Activated CD4-positive, alpha-beta T cell treated with anti-CD3 and anti-CD28 coated beads, Interleukin-2, amount 10 ng/mL, durations not matched to agents 7 days and 5 days (primary cell): ENCODE measurements at regions not wholly inside any gene's neighbourhood (a gene's known extent, or its start where the extent isn't known, plus 50 kb on each side); places are given as distances from the start of the nearest gene placed in this dataset.
"Not testable (repeated sequence)": the region's sequence is repeated elsewhere in the genome, so short reads cannot be mapped to it uniquely, and the experiment has no call there.

Experiments
- CTCF ChIA-PET: fragments of 350-600 bp; sonication (Branson Sonifier 250); formaldehyde crosslinking; loops from one replicate; lab custom pipeline; 2021; ENCODE audit warnings: antibody characterized with exemption; lab: Charles Lee
- POLR2A ChIA-PET: fragments of 350-600 bp; sonication (Branson Sonifier 250); formaldehyde crosslinking; loops from one replicate; lab custom pipeline; 2021; ENCODE audit warnings: antibody characterized with exemption; lab: Charles Lee
- DNase-seq: peaks from one replicate; pipeline ENCODE4 v3.0.0-alpha.2; 2020
- H3K27ac Mint-ChIP-seq: one replicate; pipeline ENCODE4 v1.8.0; 2021; ENCODE audit warnings: mild to moderate bottlenecking, moderate library complexity, mixed read lengths
- H3K27me3 Mint-ChIP-seq: one replicate; pipeline ENCODE4 v1.8.0; 2021; ENCODE audit warnings: mixed read lengths
- H3K36me3 Mint-ChIP-seq: one replicate; pipeline ENCODE4 v1.8.0; 2021; ENCODE audit warnings: low read depth, mixed read lengths
- H3K4me1 Mint-ChIP-seq: one replicate; pipeline ENCODE4 v1.8.0; 2021; ENCODE audit warnings: mixed read lengths
- H3K4me3 Mint-ChIP-seq: one replicate; pipeline ENCODE4 v1.8.0; 2021; ENCODE audit warnings: mild to moderate bottlenecking, moderate library complexity, mixed read lengths
- H3K9me3 Mint-ChIP-seq: one replicate; pipeline ENCODE4 v1.8.0; 2021; ENCODE audit warnings: mixed read lengths

- H3K36me3 Mint-ChIP-seq, DNase-seq, H3K9me3 Mint-ChIP-seq, H3K4me3 Mint-ChIP-seq, H3K4me1 Mint-ChIP-seq, H3K27ac Mint-ChIP-seq, POLR2A ChIA-PET, CTCF ChIA-PET: not testable (repeated sequence)
- peaks cover 11% of the 10 kb centered on the region for H3K27me3 Mint-ChIP-seq
Measured at GRCh38 chr16:88176184-88176583, 206.6 kb upstream of the ZNF469 start.

- H3K27me3 Mint-ChIP-seq, H3K9me3 Mint-ChIP-seq, H3K4me1 Mint-ChIP-seq, H3K4me3 Mint-ChIP-seq, H3K36me3 Mint-ChIP-seq, H3K27ac Mint-ChIP-seq, DNase-seq, CTCF ChIA-PET, POLR2A ChIA-PET: not testable (repeated sequence)
Measured at GRCh38 chr16:88176591-88177180, 206.1 kb upstream of the ZNF469 start.

- H3K27ac Mint-ChIP-seq, CTCF ChIA-PET, H3K36me3 Mint-ChIP-seq, POLR2A ChIA-PET, H3K27me3 Mint-ChIP-seq, H3K9me3 Mint-ChIP-seq, H3K4me1 Mint-ChIP-seq, H3K4me3 Mint-ChIP-seq, DNase-seq: not testable (repeated sequence)
Measured at GRCh38 chr16:88178251-88178650, 204.5 kb upstream of the ZNF469 start.

GRCh38 chr16:88178896-88179295 is 203.9 kb upstream of the ZNF469 start:
- CTCF ChIA-PET = not testable (repeated sequence)

GRCh38 chr16:88182967-88183881 is 199.5 kb upstream of the ZNF469 start:
- H3K9me3 Mint-ChIP-seq = peaks cover 11% of the 10 kb centered on the region
- H3K4me3 Mint-ChIP-seq, CTCF ChIA-PET, H3K27ac Mint-ChIP-seq, H3K27me3 Mint-ChIP-seq, DNase-seq, H3K4me1 Mint-ChIP-seq, POLR2A ChIA-PET, H3K36me3 Mint-ChIP-seq: not testable (repeated sequence)

More at GRCh38 chr16:88178896-88179295, 203.9 kb upstream of the ZNF469 start:
- H3K36me3 Mint-ChIP-seq, DNase-seq, H3K27me3 Mint-ChIP-seq, H3K9me3 Mint-ChIP-seq, H3K27ac Mint-ChIP-seq, POLR2A ChIA-PET, H3K4me1 Mint-ChIP-seq, H3K4me3 Mint-ChIP-seq: not testable (repeated sequence)

- POLR2A ChIA-PET, H3K4me3 Mint-ChIP-seq, DNase-seq, H3K27me3 Mint-ChIP-seq, H3K27ac Mint-ChIP-seq, H3K36me3 Mint-ChIP-seq, H3K4me1 Mint-ChIP-seq, CTCF ChIA-PET: not testable (repeated sequence)
- H3K9me3 Mint-ChIP-seq = peaks cover 11% of the 10 kb centered on the region
Measured at GRCh38 chr16:88184053-88184452, 198.7 kb upstream of the ZNF469 start.

- DNase-seq, POLR2A ChIA-PET, H3K36me3 Mint-ChIP-seq, H3K27ac Mint-ChIP-seq, H3K27me3 Mint-ChIP-seq, H3K4me1 Mint-ChIP-seq, H3K4me3 Mint-ChIP-seq, CTCF ChIA-PET: not testable (repeated sequence)
- peaks cover 13% of the 10 kb centered on the region for H3K9me3 Mint-ChIP-seq
Measured at GRCh38 chr16:88184566-88185355, 198.0 kb upstream of the ZNF469 start.

GRCh38 chr16:88185406-88185805 is 197.4 kb upstream of the ZNF469 start:
- H3K27me3 Mint-ChIP-seq, POLR2A ChIA-PET, DNase-seq, CTCF ChIA-PET, H3K27ac Mint-ChIP-seq, H3K36me3 Mint-ChIP-seq, H3K4me3 Mint-ChIP-seq, H3K4me1 Mint-ChIP-seq: not testable (repeated sequence)
- H3K9me3 Mint-ChIP-seq = peaks cover 13% of the 10 kb centered on the region

- CTCF ChIA-PET, H3K27ac Mint-ChIP-seq, H3K4me1 Mint-ChIP-seq, H3K27me3 Mint-ChIP-seq, POLR2A ChIA-PET, DNase-seq, H3K36me3 Mint-ChIP-seq, H3K4me3 Mint-ChIP-seq: not testable (repeated sequence)
- H3K9me3 Mint-ChIP-seq = peaks cover 13% of the 10 kb centered on the region
Measured at GRCh38 chr16:88185976-88186888, 196.5 kb upstream of the ZNF469 start.

- DNase-seq, POLR2A ChIA-PET, H3K27ac Mint-ChIP-seq, CTCF ChIA-PET, H3K27me3 Mint-ChIP-seq, H3K4me1 Mint-ChIP-seq, H3K4me3 Mint-ChIP-seq, H3K36me3 Mint-ChIP-seq: not testable (repeated sequence)
- H3K9me3 Mint-ChIP-seq = peaks cover 13% of the 10 kb centered on the region
Measured at GRCh38 chr16:88186889-88187870, 195.6 kb upstream of the ZNF469 start.

- H3K36me3 Mint-ChIP-seq, CTCF ChIA-PET, H3K4me3 Mint-ChIP-seq, POLR2A ChIA-PET, H3K4me1 Mint-ChIP-seq, H3K27me3 Mint-ChIP-seq, DNase-seq, H3K27ac Mint-ChIP-seq: not testable (repeated sequence)
- H3K9me3 Mint-ChIP-seq = peaks cover 17% of the 10 kb centered on the region
Measured at GRCh38 chr16:88188171-88188895, 194.4 kb upstream of the ZNF469 start.
